Body of pancreas (tissue), 4 donors: ENCODE measurements at regions not wholly inside any gene's neighbourhood (a gene's known extent, or its start where the extent isn't known, plus 50 kb on each side); places are given as distances from the start of the nearest gene placed in this dataset.

Source experiments
- POLR2A ChIP-seq, 3 donors: fragments of 450-650 bp; IDR thresholded peaks; one replicate each; pipeline ENCODE4 v1.6.1; 2016; ENCODE audit warnings: antibody characterized with exemption in 3 of 3, mild to moderate bottlenecking in 2 of 3
- TF ChIP-seq, protein P1 (sequence below), 7 experiments: fragments of 450-650 bp in 4 of 7; fragments of 200-600 bp in 3 of 7; sonication (generic) in 3 of 7; IDR thresholded peaks; one replicate each; pipeline ENCODE4 v1.5.1; 2016 to 2019; ENCODE audit warnings: antibody characterized with exemption in 7 of 7

DNA sequence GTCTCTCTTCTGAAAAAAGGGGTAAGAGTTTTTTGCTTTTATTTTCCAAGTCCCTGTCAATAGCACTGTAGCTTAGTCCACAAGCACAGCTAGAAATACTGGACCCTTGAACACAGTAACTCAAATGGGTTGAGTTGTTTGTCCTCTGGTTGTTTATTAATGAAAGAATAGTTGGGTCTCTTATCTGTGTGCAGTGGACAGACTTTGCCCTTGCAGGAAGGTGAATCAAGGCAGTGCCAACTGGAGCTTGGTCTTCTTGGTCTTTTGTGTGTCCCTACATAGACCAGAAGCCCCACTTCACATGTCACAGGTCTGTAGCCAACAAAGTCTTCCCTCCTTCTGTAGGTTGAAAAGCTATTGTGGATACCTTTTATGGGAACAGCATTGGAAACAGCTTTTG, 322.0 kb downstream of the AACS start:
- TF ChIP-seq, protein P1, sequence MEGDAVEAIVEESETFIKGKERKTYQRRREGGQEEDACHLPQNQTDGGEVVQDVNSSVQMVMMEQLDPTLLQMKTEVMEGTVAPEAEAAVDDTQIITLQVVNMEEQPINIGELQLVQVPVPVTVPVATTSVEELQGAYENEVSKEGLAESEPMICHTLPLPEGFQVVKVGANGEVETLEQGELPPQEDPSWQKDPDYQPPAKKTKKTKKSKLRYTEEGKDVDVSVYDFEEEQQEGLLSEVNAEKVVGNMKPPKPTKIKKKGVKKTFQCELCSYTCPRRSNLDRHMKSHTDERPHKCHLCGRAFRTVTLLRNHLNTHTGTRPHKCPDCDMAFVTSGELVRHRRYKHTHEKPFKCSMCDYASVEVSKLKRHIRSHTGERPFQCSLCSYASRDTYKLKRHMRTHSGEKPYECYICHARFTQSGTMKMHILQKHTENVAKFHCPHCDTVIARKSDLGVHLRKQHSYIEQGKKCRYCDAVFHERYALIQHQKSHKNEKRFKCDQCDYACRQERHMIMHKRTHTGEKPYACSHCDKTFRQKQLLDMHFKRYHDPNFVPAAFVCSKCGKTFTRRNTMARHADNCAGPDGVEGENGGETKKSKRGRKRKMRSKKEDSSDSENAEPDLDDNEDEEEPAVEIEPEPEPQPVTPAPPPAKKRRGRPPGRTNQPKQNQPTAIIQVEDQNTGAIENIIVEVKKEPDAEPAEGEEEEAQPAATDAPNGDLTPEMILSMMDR (IDR thresholded peaks at IDR 0.05): no peak
- no peak for TF ChIP-seq POLR2A (IDR thresholded peaks at IDR 0.05)
